Testis (tissue), 2 donors: ENCODE measurements at regions not wholly inside any gene's neighbourhood (a gene's known extent, or its start where the extent isn't known, plus 50 kb on each side); places are given as distances from the start of the nearest gene placed in this dataset.

Experiments
- DNase-seq: peaks from one replicate; pipeline ENCODE4 v3.0.0-alpha.2; 2019
- H3K27ac ChIP-seq, 2 donors: fragments of 200-600 bp; sonication (generic); one replicate each; pipeline ENCODE4 v1.5.1; 2019
- H3K27me3 ChIP-seq: fragments of 200-600 bp; sonication (generic); one replicate; pipeline ENCODE4 v1.5.1; 2019
- H3K36me3 ChIP-seq: fragments of 200-600 bp; sonication (generic); one replicate; pipeline ENCODE4 v1.5.1; 2017; ENCODE audit warnings: low read depth; ENCODE audit errors: missing control alignments
- H3K4me1 ChIP-seq: fragments of 200-600 bp; sonication (generic); one replicate; pipeline ENCODE4 v1.5.1; 2019
- H3K4me3 ChIP-seq, 2 donors: fragments of 200-600 bp; sonication (generic); one replicate each; pipeline ENCODE4 v1.5.1; 2017 to 2019
- H3K9me3 ChIP-seq: fragments of 200-600 bp; sonication (generic); one replicate; pipeline ENCODE4 v1.5.1; 2017
- POLR2A ChIP-seq: fragments of 450-650 bp; IDR thresholded peaks from one replicate; pipeline ENCODE4 v1.6.1; 2017; ENCODE audit warnings: antibody characterized with exemption, mild to moderate bottlenecking, moderate library complexity
- WGBS, 2 donors: methylation state at CpG; one replicate each; pipeline ENCODE4 v1.1.5; 2018; 5-methylcytosine and 5-hydroxymethylcytosine counted together
- intact Hi-C: fragments of 100-400 bp; cut with DNase I; formaldehyde crosslinking; loops from one replicate; pipeline ENCODE4 v1.15.1; 2023; ENCODE audit warnings: low total_unique reads
- TF ChIP-seq, protein P1 (sequence below), 3 experiments: fragments of 450-650 bp in 2 of 3; fragments of 200-600 bp in 1 of 3; sonication (generic) in 1 of 3; IDR thresholded peaks; one replicate each; pipeline ENCODE4 v1.5.1; 2016 to 2019; ENCODE audit warnings: antibody characterized with exemption in 3 of 3, mild to moderate bottlenecking in 2 of 3, moderate library complexity in 1 of 3

DNA sequence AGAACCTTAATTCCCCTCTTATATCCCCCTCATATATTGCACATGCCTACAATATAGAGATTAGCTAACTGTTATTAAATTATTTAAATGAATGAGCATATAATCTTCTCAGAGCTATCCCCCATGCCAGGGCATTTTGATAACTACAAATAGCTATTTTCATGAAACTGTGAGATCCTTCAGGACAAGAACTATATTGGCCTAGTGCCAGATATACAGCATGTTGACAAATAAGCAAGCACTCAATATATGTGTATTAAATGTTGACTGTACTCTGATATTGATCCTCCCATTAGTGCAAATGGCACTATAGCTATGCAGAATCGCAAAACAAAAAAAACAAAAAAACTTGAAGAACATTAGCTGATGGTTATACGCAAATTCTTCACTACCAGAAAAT is 134.1 kb upstream of the OTX2 start:
- Histone ChIP-seq H3K4me3 (no peak overlapping the region), H3K36me3 (no peaks in the 10 kb centered on the region), H3K9me3 (no peaks in the 10 kb centered on the region), H3K27ac (no peak overlapping the region), H3K4me1 (no peaks in the 10 kb centered on the region), H3K27me3 (no peaks in the 10 kb centered on the region)
- no peak for DNase-seq
- intact Hi-C loops: no loop called here
- WGBS, 2 donors: 90 to 95% methylated on average over 2 of the region's 2 CpGs
- TF ChIP-seq, protein P1, sequence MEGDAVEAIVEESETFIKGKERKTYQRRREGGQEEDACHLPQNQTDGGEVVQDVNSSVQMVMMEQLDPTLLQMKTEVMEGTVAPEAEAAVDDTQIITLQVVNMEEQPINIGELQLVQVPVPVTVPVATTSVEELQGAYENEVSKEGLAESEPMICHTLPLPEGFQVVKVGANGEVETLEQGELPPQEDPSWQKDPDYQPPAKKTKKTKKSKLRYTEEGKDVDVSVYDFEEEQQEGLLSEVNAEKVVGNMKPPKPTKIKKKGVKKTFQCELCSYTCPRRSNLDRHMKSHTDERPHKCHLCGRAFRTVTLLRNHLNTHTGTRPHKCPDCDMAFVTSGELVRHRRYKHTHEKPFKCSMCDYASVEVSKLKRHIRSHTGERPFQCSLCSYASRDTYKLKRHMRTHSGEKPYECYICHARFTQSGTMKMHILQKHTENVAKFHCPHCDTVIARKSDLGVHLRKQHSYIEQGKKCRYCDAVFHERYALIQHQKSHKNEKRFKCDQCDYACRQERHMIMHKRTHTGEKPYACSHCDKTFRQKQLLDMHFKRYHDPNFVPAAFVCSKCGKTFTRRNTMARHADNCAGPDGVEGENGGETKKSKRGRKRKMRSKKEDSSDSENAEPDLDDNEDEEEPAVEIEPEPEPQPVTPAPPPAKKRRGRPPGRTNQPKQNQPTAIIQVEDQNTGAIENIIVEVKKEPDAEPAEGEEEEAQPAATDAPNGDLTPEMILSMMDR (IDR thresholded peaks at IDR 0.05): no peak
- TF ChIP-seq POLR2A: no peak

DNA sequence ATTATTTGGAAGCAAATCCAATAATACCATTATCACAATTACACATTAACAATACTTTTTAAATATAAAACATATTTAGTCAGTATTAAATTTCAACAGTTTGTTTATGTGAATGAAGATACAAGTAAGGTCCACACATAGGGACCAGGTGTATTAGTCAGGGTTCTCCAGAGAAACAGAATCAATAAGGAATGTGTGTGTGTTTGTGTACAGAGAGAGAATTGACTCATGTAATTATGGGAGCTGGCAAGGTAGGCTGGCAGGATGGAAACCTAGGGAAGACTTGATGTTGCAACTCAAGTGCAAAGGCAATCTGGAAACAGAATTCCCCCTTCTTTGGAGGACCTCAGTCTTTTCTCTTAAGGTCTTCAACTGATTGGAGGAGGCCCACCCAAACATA is 123.2 kb upstream of the OTX2 start:
- Histone ChIP-seq H3K27me3 (no peaks in the 10 kb centered on the region), H3K36me3 (no peaks in the 10 kb centered on the region), H3K27ac (no peak overlapping the region), H3K9me3 (no peaks in the 10 kb centered on the region), H3K4me3 (no peak overlapping the region), H3K4me1 (no peaks in the 10 kb centered on the region)
- no peak for TF ChIP-seq POLR2A
- TF ChIP-seq, protein P1 (IDR thresholded peaks at IDR 0.05): no peak
- no peak for DNase-seq
- intact Hi-C loops: no loop called here

DNA sequence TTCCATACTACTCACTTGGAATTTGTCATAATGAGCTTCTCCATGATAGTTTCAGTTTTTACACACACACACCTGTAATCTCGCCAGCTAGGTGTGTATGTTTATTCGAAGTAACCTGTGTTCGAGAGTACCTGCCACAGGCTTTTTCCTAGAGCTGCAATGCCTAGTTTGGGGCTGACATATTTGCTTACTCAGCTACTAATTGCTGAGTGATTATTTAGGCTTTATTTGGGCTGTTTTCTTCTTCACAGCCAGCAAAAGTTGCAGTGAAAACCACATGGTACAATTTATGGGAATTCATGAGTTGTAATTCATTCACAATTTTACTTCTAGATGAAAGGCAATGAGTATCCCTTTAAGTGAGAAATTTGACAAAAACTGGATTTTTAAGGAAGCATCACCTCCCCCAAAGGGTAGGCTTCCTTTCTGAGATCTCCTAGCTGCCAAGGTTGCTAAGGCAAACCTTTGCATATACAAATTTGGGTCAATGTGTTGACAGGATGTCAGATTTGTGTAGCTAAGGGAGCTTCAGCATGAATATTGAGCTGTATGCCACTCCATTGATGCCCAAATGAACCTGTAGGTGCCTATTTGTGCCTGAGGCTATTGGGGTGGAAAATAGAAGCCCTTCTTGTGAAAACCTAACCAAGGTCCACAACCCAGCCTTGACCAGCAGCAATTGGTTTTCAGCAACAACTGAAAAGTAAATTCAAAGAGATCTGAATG is 108.7 kb upstream of the OTX2 start:
- intact Hi-C loops: no loop called here
- Histone ChIP-seq H3K27ac (no peak overlapping the region), H3K4me1 (no peaks in the 10 kb centered on the region), H3K36me3 (no peaks in the 10 kb centered on the region), H3K4me3 (no peak overlapping the region), H3K9me3 (no peaks in the 10 kb centered on the region), H3K27me3 (no peaks in the 10 kb centered on the region)
- 37 to 38% methylated on average over 3 of the region's 3 CpGs for WGBS, 2 donors
- TF ChIP-seq, protein P1 (IDR thresholded peaks at IDR 0.05): no peak
- no peak for DNase-seq

DNA sequence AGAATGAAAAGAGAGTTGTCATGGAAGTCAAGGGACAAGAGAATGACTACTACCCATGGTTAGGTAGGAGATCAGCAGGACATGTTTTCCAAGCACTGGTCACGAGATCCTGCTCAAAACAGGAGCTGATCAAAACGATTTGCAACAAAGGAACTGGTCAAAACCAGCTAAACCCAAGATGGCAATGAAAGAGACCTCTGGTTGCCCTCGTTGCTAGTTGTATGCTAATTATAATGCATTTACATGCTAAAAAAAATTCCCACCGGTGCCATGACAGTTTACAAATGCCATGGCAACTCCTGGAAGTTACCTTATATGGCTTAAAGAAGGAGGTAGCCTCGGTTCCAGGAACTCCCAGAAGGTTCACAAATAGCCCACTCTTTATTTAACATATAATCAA is 95.0 kb upstream of the OTX2 start:
- WGBS, 2 donors: 44 to 48% methylated on average over 5 of the region's 5 CpGs
- H3K4me1 ChIP-seq: no peaks in the 10 kb centered on the region
- intact Hi-C loops: no loop called here
- H3K9me3 ChIP-seq: no peaks in the 10 kb centered on the region
- no peak for TF ChIP-seq POLR2A
- TF ChIP-seq, protein P1 (IDR thresholded peaks at IDR 0.05): no peak
- H3K36me3 ChIP-seq: no peaks in the 10 kb centered on the region
- DNase-seq: no peak
- no peak overlapping the region for H3K27ac ChIP-seq
- no peaks in the 10 kb centered on the region for H3K27me3 ChIP-seq
- no peak overlapping the region for H3K4me3 ChIP-seq

DNA sequence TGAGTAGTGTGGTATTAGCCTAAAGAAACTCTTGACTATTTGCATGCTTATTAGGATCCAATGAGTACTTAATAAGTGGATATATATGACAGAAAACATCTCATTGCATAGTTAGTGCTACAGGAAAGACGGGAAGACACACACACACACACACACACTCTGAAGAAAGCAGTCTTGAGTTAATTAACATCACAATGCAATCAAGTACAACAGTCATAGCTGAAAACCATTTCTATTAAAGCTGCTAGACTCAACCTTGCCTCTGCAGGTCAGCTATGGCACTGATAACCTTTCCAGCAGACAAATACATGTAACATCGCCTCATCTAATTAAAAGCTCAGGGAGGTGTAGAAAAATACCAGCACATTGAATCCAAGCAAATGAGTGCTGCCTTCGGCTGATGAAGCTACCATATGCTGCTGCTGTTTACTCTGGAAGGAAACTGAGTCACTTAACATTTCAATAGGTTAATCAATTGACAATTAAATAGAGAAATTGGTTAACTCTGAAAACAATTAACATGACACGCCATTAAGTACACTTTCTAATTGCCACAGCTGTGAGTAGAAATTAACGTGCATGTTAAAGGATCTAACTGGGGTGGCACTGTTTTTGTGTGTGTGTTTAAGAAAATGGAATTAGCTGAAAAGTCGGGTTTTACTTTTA is 93.2 kb upstream of the OTX2 start:
- Histone ChIP-seq H3K27ac (no peak overlapping the region), H3K36me3 (no peaks in the 10 kb centered on the region), H3K4me1 (no peaks in the 10 kb centered on the region), H3K27me3 (no peaks in the 10 kb centered on the region), H3K4me3 (no peak overlapping the region), H3K9me3 (no peaks in the 10 kb centered on the region)
- 54 to 62% methylated on average over 6 of the region's 6 CpGs for WGBS, 2 donors
- intact Hi-C loops: no loop called here
- TF ChIP-seq, protein P1 (IDR thresholded peaks at IDR 0.05): no peak
- TF ChIP-seq POLR2A: no peak
- no peak for DNase-seq
